CD14-positive monocyte (primary cell): ENCODE measurements at regions not wholly inside any gene's neighbourhood (a gene's known extent, or its start where the extent isn't known, plus 50 kb on each side); places are given as distances from the start of the nearest gene placed in this dataset.

ENCODE experiments used
- DNase-seq, 3 donors: peaks; one replicate each; pipeline ENCODE4 v3.0.0-alpha.2; 2011 to 2022
- H2AFZ ChIP-seq: 2 replicates; pipeline ENCODE4 v1.6.0; 2012; ENCODE audit warnings: mild to moderate bottlenecking, low read depth, low read length, inconsistent platforms; ENCODE audit not compliant: insufficient read depth, poor library complexity, severe bottlenecking
- H3K27ac ChIP-seq, 2 donors: 1 replicate in 1 of 2; 2 replicates in 1 of 2; pipeline ENCODE4 v1.5.1; 2012 to 2013; ENCODE audit warnings: low read length in 2 of 2, control low read depth in 1 of 2, inconsistent platforms in 1 of 2, low read depth in 1 of 2, mild to moderate bottlenecking in 1 of 2
- H3K27me3 ChIP-seq, 2 donors: one replicate each; pipeline versions ENCODE4 v1.6.0 to v1.6.1; 2011 to 2013; ENCODE audit warnings: low read length in 2 of 2; ENCODE audit not compliant: control insufficient read depth in 2 of 2, insufficient read depth in 2 of 2
- H3K36me3 ChIP-seq, 2 donors: replicated peaks in 1 of 2; 1 replicate in 1 of 2; 2 replicates in 1 of 2; pipeline versions ENCODE4 v1.5.1 to v1.6.1; 2012 to 2013; ENCODE audit warnings: low read length in 2 of 2, control low read depth in 1 of 2, inconsistent platforms in 1 of 2, mild to moderate bottlenecking in 1 of 2; ENCODE audit not compliant: insufficient read depth in 2 of 2, control insufficient read depth in 1 of 2
- H3K4me1 ChIP-seq, 2 donors: 1 replicate in 1 of 2; 2 replicates in 1 of 2; pipeline versions ENCODE4 v1.5.1 to v1.6.1; 2012 to 2013; ENCODE audit warnings: low read length in 2 of 2, control low read depth in 1 of 2, inconsistent platforms in 1 of 2, mild to moderate bottlenecking in 1 of 2, moderate library complexity in 1 of 2; ENCODE audit not compliant: insufficient read depth in 2 of 2, control insufficient read depth in 1 of 2
- H3K4me2 ChIP-seq: replicated peaks from 2 replicates; pipeline ENCODE3; 2012; ENCODE audit warnings: low read length, moderate library complexity, mild to moderate bottlenecking; ENCODE audit not compliant: poor library complexity, severe bottlenecking; ENCODE audit errors: extremely low read depth
- H3K4me3 ChIP-seq, 3 experiments: fragments of 200-600 bp in 1 of 3; sonication (generic) in 1 of 3; replicated peaks in 1 of 3; 1 replicate in 2 of 3; 2 replicates in 1 of 3; pipeline ENCODE4 v1.5.1; 2011 to 2013; ENCODE audit warnings: low read length in 3 of 3, mild to moderate bottlenecking in 3 of 3, control low read depth in 2 of 3, low read depth in 2 of 3, inconsistent platforms in 1 of 3, moderate library complexity in 1 of 3
- H3K79me2 ChIP-seq: 2 replicates; pipeline ENCODE4 v1.6.0; 2012; ENCODE audit warnings: mild to moderate bottlenecking, control low read depth, inconsistent platforms, low read length, moderate library complexity; ENCODE audit not compliant: insufficient read depth
- H3K9ac ChIP-seq: 2 replicates; pipeline ENCODE4 v1.6.0; 2017; ENCODE audit warnings: low read length, mild to moderate bottlenecking; ENCODE audit not compliant: insufficient read depth, poor library complexity, severe bottlenecking
- H3K9me3 ChIP-seq, 2 donors: replicated peaks in 1 of 2; 1 replicate in 1 of 2; 2 replicates in 1 of 2; pipeline versions ENCODE4 v1.5.1 to v1.6.1; 2012 to 2013; ENCODE audit warnings: low read length in 2 of 2, control low read depth in 1 of 2; ENCODE audit not compliant: control insufficient read depth in 1 of 2, insufficient read depth in 1 of 2
- H4K20me1 ChIP-seq: 2 replicates; pipeline ENCODE4 v1.6.0; 2012; ENCODE audit warnings: mild to moderate bottlenecking, low read length, control low read depth, moderate library complexity; ENCODE audit not compliant: insufficient read depth
- H3K27ac Mint-ChIP-seq, 7 donors: one replicate each; pipeline ENCODE4 v1.8.0; 2020; ENCODE audit warnings: mild to moderate bottlenecking in 7 of 7, mixed read lengths in 7 of 7, moderate library complexity in 6 of 7, inconsistent platforms in 2 of 7
- H3K27me3 Mint-ChIP-seq, 3 donors: one replicate each; pipeline ENCODE4 v1.8.0; 2021 to 2022; ENCODE audit warnings: low read depth in 3 of 3, mild to moderate bottlenecking in 3 of 3, mixed read lengths in 3 of 3, moderate library complexity in 3 of 3, inconsistent platforms in 1 of 3
- H3K36me3 Mint-ChIP-seq, 2 donors: one replicate each; pipeline ENCODE4 v1.8.0; 2020; ENCODE audit warnings: mixed read lengths in 2 of 2, inconsistent platforms in 1 of 2, mild to moderate bottlenecking in 1 of 2
- H3K4me1 Mint-ChIP-seq: one replicate; pipeline ENCODE4 v1.8.0; 2020; ENCODE audit warnings: mild to moderate bottlenecking, mixed read lengths
- H3K4me3 Mint-ChIP-seq, 2 donors: one replicate each; pipeline ENCODE4 v1.8.0; 2020; ENCODE audit warnings: mild to moderate bottlenecking in 2 of 2, mixed read lengths in 2 of 2, moderate library complexity in 1 of 2
- H3K9me3 Mint-ChIP-seq, 7 donors: one replicate each; pipeline ENCODE4 v1.8.0; 2020 to 2022; ENCODE audit warnings: mixed read lengths in 7 of 7, mild to moderate bottlenecking in 6 of 7, moderate library complexity in 6 of 7, inconsistent platforms in 2 of 7
- WGBS: methylation state at CpG from one replicate; pipeline ENCODE4 v1.1.5; 2013; ENCODE audit warnings: missing lambda C conversion rate; ENCODE audit not compliant: insufficient coverage; 5-methylcytosine and 5-hydroxymethylcytosine counted together
- intact Hi-C, 2 donors: fragments of 100-400 bp; cut with micrococcal nuclease; formaldehyde crosslinking; loops; one replicate each; pipeline versions ENCODE4 v1.15.0 to v1.15.1; 2023
- TF ChIP-seq, protein P1 (sequence below): fragments of 200-600 bp; IDR thresholded peaks from one replicate; pipeline ENCODE4 v1.8.0; 2022; ENCODE audit warnings: antibody characterized with exemption, mild to moderate bottlenecking

DNA sequence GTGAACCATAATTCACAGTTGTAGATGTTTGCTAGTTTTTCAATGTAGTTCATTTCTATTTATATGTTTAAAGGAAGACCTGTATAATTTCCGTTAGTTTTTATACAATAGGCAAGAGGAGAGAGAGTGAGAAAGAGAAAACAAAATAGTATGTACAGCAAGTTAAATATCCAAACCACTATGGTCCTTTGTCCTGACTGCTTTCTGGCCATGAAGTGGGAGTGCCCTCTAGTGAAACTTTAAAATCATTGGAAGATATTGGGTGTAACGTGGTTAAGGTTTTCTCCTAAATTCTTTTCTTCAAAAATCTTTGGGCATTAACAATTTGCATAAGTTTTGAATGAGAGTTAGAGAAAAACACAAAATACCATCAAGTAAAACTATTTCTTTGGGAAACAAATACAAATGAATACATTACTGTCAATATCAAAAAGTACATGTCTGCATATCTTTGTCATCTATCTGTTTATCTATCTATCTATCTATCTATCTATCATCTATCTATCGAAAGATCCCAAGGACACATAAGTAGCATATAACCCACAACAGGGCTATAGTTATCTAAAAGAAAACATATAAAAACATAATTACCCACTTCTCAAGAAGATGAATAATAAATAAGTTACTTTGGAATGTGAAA lies 534.6 kb upstream of the ATP11B start:
- WGBS, result no CpG with 5 or more reads among the region's 3 CpGs
- Histone ChIP-seq H4K20me1 (no peaks in the 10 kb centered on the region), H3K4me2 (no peak overlapping the region), H3K27me3 (no peaks in the 10 kb centered on the region), H3K4me1 (no peaks in the 10 kb centered on the region), H3K9ac (no peak overlapping the region), H3K9me3 (no peaks in the 10 kb centered on the region), H3K4me3 (no peak overlapping the region), H2AFZ (no peak overlapping the region), H3K27ac (no peak overlapping the region), H3K36me3 (no peaks in the 10 kb centered on the region), H3K79me2 (no peaks in the 10 kb centered on the region)
- Mint-ChIP-seq H3K4me3 (no peak overlapping the region), H3K27ac (no peak overlapping the region), H3K27me3 (peaks cover 5 to 23% (median 6%) of the 10 kb centered on the region in 3 donors), H3K4me1 (no peaks in the 10 kb centered on the region), H3K9me3 (no peaks in the 10 kb centered on the region), H3K36me3 (no peaks in the 10 kb centered on the region)
- TF ChIP-seq, protein P1, sequence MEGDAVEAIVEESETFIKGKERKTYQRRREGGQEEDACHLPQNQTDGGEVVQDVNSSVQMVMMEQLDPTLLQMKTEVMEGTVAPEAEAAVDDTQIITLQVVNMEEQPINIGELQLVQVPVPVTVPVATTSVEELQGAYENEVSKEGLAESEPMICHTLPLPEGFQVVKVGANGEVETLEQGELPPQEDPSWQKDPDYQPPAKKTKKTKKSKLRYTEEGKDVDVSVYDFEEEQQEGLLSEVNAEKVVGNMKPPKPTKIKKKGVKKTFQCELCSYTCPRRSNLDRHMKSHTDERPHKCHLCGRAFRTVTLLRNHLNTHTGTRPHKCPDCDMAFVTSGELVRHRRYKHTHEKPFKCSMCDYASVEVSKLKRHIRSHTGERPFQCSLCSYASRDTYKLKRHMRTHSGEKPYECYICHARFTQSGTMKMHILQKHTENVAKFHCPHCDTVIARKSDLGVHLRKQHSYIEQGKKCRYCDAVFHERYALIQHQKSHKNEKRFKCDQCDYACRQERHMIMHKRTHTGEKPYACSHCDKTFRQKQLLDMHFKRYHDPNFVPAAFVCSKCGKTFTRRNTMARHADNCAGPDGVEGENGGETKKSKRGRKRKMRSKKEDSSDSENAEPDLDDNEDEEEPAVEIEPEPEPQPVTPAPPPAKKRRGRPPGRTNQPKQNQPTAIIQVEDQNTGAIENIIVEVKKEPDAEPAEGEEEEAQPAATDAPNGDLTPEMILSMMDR, result no peak
- intact Hi-C loops, result no loop called here
- DNase-seq, result no peak

GRCh38 chr3:182259579-182259978 lies 533.7 kb upstream of the ATP11B start:
- peaks cover 3 to 19% (median 5%) of the 10 kb centered on the region in 3 donors for H3K27me3 Mint-ChIP-seq
- no peaks in the 10 kb centered on the region for H3K36me3 ChIP-seq
- H3K4me2 ChIP-seq, result no peak overlapping the region
- WGBS, result 52% methylated on average over 14 of the region's 17 CpGs
- DNase-seq, result no peak
- TF ChIP-seq, protein P1, result no peak
- no peaks in the 10 kb centered on the region for H4K20me1 ChIP-seq
- H2AFZ ChIP-seq, result no peak overlapping the region
- no peak overlapping the region for H3K9ac ChIP-seq
- no peak overlapping the region for H3K27ac ChIP-seq
- H3K79me2 ChIP-seq, result no peaks in the 10 kb centered on the region
- intact Hi-C loops, result no loop called here
- H3K36me3 Mint-ChIP-seq, result no peaks in the 10 kb centered on the region
- no peaks in the 10 kb centered on the region for H3K9me3 ChIP-seq
- no peak overlapping the region for H3K27ac Mint-ChIP-seq
- no peaks in the 10 kb centered on the region for H3K9me3 Mint-ChIP-seq
- no peaks in the 10 kb centered on the region for H3K27me3 ChIP-seq
- no peak overlapping the region for H3K4me3 ChIP-seq
- H3K4me1 Mint-ChIP-seq, result no peaks in the 10 kb centered on the region
- no peak overlapping the region for H3K4me3 Mint-ChIP-seq
- no peaks in the 10 kb centered on the region for H3K4me1 ChIP-seq
